ENCODE measurements at regions not wholly inside any gene's neighbourhood (a gene's known extent, or its start where the extent isn't known, plus 50 kb on each side); places are given as distances from the start of the nearest gene placed in this dataset.

GRCh38 chr3:139121513-139122220 is 77.0 kb upstream of the PRR23C start (continued):
- TF ChIP-seq, protein P1, sequence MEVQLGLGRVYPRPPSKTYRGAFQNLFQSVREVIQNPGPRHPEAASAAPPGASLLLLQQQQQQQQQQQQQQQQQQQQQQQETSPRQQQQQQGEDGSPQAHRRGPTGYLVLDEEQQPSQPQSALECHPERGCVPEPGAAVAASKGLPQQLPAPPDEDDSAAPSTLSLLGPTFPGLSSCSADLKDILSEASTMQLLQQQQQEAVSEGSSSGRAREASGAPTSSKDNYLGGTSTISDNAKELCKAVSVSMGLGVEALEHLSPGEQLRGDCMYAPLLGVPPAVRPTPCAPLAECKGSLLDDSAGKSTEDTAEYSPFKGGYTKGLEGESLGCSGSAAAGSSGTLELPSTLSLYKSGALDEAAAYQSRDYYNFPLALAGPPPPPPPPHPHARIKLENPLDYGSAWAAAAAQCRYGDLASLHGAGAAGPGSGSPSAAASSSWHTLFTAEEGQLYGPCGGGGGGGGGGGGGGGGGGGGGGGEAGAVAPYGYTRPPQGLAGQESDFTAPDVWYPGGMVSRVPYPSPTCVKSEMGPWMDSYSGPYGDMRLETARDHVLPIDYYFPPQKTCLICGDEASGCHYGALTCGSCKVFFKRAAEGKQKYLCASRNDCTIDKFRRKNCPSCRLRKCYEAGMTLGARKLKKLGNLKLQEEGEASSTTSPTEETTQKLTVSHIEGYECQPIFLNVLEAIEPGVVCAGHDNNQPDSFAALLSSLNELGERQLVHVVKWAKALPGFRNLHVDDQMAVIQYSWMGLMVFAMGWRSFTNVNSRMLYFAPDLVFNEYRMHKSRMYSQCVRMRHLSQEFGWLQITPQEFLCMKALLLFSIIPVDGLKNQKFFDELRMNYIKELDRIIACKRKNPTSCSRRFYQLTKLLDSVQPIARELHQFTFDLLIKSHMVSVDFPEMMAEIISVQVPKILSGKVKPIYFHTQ (CRISPR knock-in tag; IDR thresholded peaks at IDR 0.05): no peak
- TF ChIP-seq, protein P2, sequence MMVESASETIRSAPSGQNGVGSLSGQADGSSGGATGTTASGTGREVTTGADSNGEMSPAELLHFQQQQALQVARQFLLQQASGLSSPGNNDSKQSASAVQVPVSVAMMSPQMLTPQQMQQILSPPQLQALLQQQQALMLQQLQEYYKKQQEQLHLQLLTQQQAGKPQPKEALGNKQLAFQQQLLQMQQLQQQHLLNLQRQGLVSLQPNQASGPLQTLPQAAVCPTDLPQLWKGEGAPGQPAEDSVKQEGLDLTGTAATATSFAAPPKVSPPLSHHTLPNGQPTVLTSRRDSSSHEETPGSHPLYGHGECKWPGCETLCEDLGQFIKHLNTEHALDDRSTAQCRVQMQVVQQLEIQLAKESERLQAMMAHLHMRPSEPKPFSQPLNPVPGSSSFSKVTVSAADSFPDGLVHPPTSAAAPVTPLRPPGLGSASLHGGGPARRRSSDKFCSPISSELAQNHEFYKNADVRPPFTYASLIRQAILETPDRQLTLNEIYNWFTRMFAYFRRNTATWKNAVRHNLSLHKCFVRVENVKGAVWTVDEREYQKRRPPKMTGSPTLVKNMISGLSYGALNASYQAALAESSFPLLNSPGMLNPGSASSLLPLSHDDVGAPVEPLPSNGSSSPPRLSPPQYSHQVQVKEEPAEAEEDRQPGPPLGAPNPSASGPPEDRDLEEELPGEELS (CRISPR knock-in tag; IDR thresholded peaks at IDR 0.05): no peak
- TF ChIP-seq HMGA2 (CRISPR knock-in tag; IDR thresholded peaks at IDR 0.05) (no peak), CREB1 (CRISPR knock-in tag; IDR thresholded peaks at IDR 0.05) (no peak), ZNF138 (CRISPR knock-in tag; conservative IDR thresholded peaks at IDR 0.05) (no peak), ZNF317 (CRISPR knock-in tag; IDR thresholded peaks at IDR 0.05; ENCODE audit: borderline replicate concordance, low read depth) (no peak)

- Mint-ChIP-seq H3K27me3 (ENCODE audit: low read depth) (no peaks in the 10 kb centered on the region), H3K27ac (no peak overlapping the region), H3K4me3 (no peak overlapping the region), H3K9me3 (no peaks in the 10 kb centered on the region), H3K36me3 (no peaks in the 10 kb centered on the region), H3K4me1 (peaks cover 3% of the 10 kb centered on the region; the same call in 1 of the 2 replicates)
- POLR2A ChIA-PET: no interaction called here
- CTCF ChIA-PET: interaction anchor here (1.0 to 2.1 kb wide), 2 partner anchors 10 to 109 kb away, joined by 3 to 10 read pairs; no protein-coding TSS in a partner anchor
- no peak for ATAC-seq
- no peak for DNase-seq (ENCODE audit: low spot score)
- TF ChIP-seq, protein P3, sequence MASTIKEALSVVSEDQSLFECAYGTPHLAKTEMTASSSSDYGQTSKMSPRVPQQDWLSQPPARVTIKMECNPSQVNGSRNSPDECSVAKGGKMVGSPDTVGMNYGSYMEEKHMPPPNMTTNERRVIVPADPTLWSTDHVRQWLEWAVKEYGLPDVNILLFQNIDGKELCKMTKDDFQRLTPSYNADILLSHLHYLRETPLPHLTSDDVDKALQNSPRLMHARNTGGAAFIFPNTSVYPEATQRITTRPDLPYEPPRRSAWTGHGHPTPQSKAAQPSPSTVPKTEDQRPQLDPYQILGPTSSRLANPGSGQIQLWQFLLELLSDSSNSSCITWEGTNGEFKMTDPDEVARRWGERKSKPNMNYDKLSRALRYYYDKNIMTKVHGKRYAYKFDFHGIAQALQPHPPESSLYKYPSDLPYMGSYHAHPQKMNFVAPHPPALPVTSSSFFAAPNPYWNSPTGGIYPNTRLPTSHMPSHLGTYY (CRISPR knock-in tag; IDR thresholded peaks at IDR 0.05): no peak
- no peak for TF ChIP-seq ZNF121 (CRISPR knock-in tag; IDR thresholded peaks at IDR 0.05)
- TF ChIP-seq GTF2I (CRISPR knock-in tag; conservative IDR thresholded peaks at IDR 0.05): no peak
- TF ChIP-seq, protein P4, sequence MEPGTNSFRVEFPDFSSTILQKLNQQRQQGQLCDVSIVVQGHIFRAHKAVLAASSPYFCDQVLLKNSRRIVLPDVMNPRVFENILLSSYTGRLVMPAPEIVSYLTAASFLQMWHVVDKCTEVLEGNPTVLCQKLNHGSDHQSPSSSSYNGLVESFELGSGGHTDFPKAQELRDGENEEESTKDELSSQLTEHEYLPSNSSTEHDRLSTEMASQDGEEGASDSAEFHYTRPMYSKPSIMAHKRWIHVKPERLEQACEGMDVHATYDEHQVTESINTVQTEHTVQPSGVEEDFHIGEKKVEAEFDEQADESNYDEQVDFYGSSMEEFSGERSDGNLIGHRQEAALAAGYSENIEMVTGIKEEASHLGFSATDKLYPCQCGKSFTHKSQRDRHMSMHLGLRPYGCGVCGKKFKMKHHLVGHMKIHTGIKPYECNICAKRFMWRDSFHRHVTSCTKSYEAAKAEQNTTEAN (CRISPR knock-in tag; IDR thresholded peaks at IDR 0.05): no peak
- TF ChIP-seq, protein P5, sequence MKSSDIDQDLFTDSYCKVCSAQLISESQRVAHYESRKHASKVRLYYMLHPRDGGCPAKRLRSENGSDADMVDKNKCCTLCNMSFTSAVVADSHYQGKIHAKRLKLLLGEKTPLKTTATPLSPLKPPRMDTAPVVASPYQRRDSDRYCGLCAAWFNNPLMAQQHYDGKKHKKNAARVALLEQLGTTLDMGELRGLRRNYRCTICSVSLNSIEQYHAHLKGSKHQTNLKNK (CRISPR knock-in tag; IDR thresholded peaks at IDR 0.05): no peak
- no peak for TF ChIP-seq NFATC4 (CRISPR knock-in tag; IDR thresholded peaks at IDR 0.05)
- TF ChIP-seq ZNF425 (CRISPR knock-in tag; conservative IDR thresholded peaks at IDR 0.05): no peak
- no peak for TF ChIP-seq IRF1 (CRISPR knock-in tag; IDR thresholded peaks at IDR 0.05)
- TF ChIP-seq CBFB (CRISPR knock-in tag; IDR thresholded peaks at IDR 0.05; ENCODE audit: low read depth): no peak
- TF ChIP-seq, protein P1 (CRISPR knock-in tag; IDR thresholded peaks at IDR 0.05): no peak
- TF ChIP-seq OVOL2 (CRISPR knock-in tag; IDR thresholded peaks at IDR 0.05; ENCODE audit: borderline replicate concordance): no peak
- no peak for TF ChIP-seq NR3C1 (CRISPR knock-in tag; conservative IDR thresholded peaks at IDR 0.05; ENCODE audit: low read depth)
- TF ChIP-seq, protein P6, sequence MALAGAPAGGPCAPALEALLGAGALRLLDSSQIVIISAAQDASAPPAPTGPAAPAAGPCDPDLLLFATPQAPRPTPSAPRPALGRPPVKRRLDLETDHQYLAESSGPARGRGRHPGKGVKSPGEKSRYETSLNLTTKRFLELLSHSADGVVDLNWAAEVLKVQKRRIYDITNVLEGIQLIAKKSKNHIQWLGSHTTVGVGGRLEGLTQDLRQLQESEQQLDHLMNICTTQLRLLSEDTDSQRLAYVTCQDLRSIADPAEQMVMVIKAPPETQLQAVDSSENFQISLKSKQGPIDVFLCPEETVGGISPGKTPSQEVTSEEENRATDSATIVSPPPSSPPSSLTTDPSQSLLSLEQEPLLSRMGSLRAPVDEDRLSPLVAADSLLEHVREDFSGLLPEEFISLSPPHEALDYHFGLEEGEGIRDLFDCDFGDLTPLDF (CRISPR knock-in tag; IDR thresholded peaks at IDR 0.05): no peak
Measured at GRCh38 chr3:139122221-139122581, 77.5 kb upstream of the PRR23C start.

Measured in WTC11 (cell line).